ENCODE measurements at regions not wholly inside any gene's neighbourhood (a gene's known extent, or its start where the extent isn't known, plus 50 kb on each side); places are given as distances from the start of the nearest gene placed in this dataset.
A peak's percentile ranks its signal among the peaks of the same experiment; 100 is the strongest.

GRCh38 chr12:114945351-114945750 lies 261.4 kb upstream of the TBX3 start:
- Histone ChIP-seq H3K4me1 (ENCODE audit: control insufficient read depth in 4 of 4, insufficient read depth in 4 of 4, low read length in 3 of 4) (peaks cover 2 to 8% (median 7%) of the 10 kb centered on the region in 4 donors), H3K27me3 (ENCODE audit: control insufficient read depth in 4 of 4, insufficient read depth in 4 of 4, low read length in 3 of 4) (no peaks in the 10 kb centered on the region), H3K27ac (ENCODE audit: low read depth in 1 of 2, low read length in 2 of 2) (no peak overlapping the region), H3K9me3 (ENCODE audit: control insufficient read depth in 4 of 4, low read length in 3 of 4) (no peaks in the 10 kb centered on the region), H3K36me3 (ENCODE audit: control insufficient read depth in 4 of 4, insufficient read depth in 3 of 4, low read depth in 1 of 4, low read length in 3 of 4) (no peaks in the 10 kb centered on the region), H3K4me3 (ENCODE audit: low read depth in 1 of 3, low read length in 3 of 3) (no peak overlapping the region), H3K9ac (ENCODE audit: low read depth in 1 of 2, low read length in 2 of 2) (no peak overlapping the region)
- WGBS, result 93% methylated on average over 2 of the region's 2 CpGs
- DNase-seq (ENCODE audit: low spot score), result no peak
- TF ChIP-seq YY1 (IDR thresholded peaks at IDR 0.05) (no peak), ZBTB33 (IDR thresholded peaks at IDR 0.05) (no peak), GABPA (IDR thresholded peaks at IDR 0.05 in 1 of 2, conservative IDR thresholded peaks at IDR 0.05 in 1 of 2) (no peak), NR2F2 (IDR thresholded peaks at IDR 0.05) (no peak), JUND (IDR thresholded peaks at IDR 0.05) (no peak), MAX (IDR thresholded peaks at IDR 0.05) (no peak), FOXA1 (IDR thresholded peaks at IDR 0.05) (no peak), SP1 (IDR thresholded peaks at IDR 0.05) (no peak), RXRA (IDR thresholded peaks at IDR 0.05) (no peak), RAD21 (IDR thresholded peaks at IDR 0.05) (no peak), TAF1 (conservative IDR thresholded peaks at IDR 0.05) (no peak), HNF4A (conservative IDR thresholded peaks at IDR 0.05) (no peak), FOXA2 (IDR thresholded peaks at IDR 0.05) (no peak), REST (IDR thresholded peaks at IDR 0.05) (no peak), EGR1 (IDR thresholded peaks at IDR 0.05; ENCODE audit: low read depth in 2 of 2) (no peak)

- WGBS, result 38% methylated on average over 4 of the region's 4 CpGs
- no peak overlapping the region for H3K9ac ChIP-seq (ENCODE audit: low read depth in 1 of 2, low read length in 2 of 2)
- H3K27me3 ChIP-seq (ENCODE audit: control insufficient read depth in 4 of 4, insufficient read depth in 4 of 4, low read length in 3 of 4), result no peaks in the 10 kb centered on the region
- no peak for DNase-seq (ENCODE audit: low spot score)
- H3K4me1 ChIP-seq (ENCODE audit: control insufficient read depth in 4 of 4, insufficient read depth in 4 of 4, low read length in 3 of 4), result peaks cover 2 to 8% (median 7%) of the 10 kb centered on the region in 4 donors
- H3K36me3 ChIP-seq (ENCODE audit: control insufficient read depth in 4 of 4, insufficient read depth in 3 of 4, low read depth in 1 of 4, low read length in 3 of 4), result no peaks in the 10 kb centered on the region
- H3K27ac ChIP-seq (ENCODE audit: low read depth in 1 of 2, low read length in 2 of 2), result peak overlapping the region in 1 of 2 donors; percentile 33
- H3K4me3 ChIP-seq (ENCODE audit: low read depth in 1 of 3, low read length in 3 of 3), result no peak overlapping the region
- H3K9me3 ChIP-seq (ENCODE audit: control insufficient read depth in 4 of 4, low read length in 3 of 4), result no peaks in the 10 kb centered on the region
- peak; percentile 41 for TF ChIP-seq FOXA2 (IDR thresholded peaks at IDR 0.05)
- TF ChIP-seq ZBTB33 (IDR thresholded peaks at IDR 0.05), result peak; percentile 61
- no peak for TF ChIP-seq NR2F2 (IDR thresholded peaks at IDR 0.05)
- TF ChIP-seq HNF4G (IDR thresholded peaks at IDR 0.05), result peak; percentile 17
- TF ChIP-seq REST (IDR thresholded peaks at IDR 0.05), result peak; percentile 57
- TF ChIP-seq JUND (IDR thresholded peaks at IDR 0.05), result peak; percentile 38 to 65
- TF ChIP-seq ATF3 (IDR thresholded peaks at IDR 0.05), result no peak
- TF ChIP-seq RAD21 (IDR thresholded peaks at IDR 0.05), result peak; percentile 60 to 69
- peak; percentile 71 to 82 for TF ChIP-seq RXRA (IDR thresholded peaks at IDR 0.05)
- TF ChIP-seq YY1 (IDR thresholded peaks at IDR 0.05), result peak; percentile 66
- no peak for TF ChIP-seq TAF1 (conservative IDR thresholded peaks at IDR 0.05)
- TF ChIP-seq SP1 (IDR thresholded peaks at IDR 0.05), result peak; percentile 58
- peak; percentile 68 to 71 for TF ChIP-seq HNF4A (conservative IDR thresholded peaks at IDR 0.05)
- TF ChIP-seq EGR1 (IDR thresholded peaks at IDR 0.05; ENCODE audit: low read depth in 2 of 2), result peak in 1 of 2 donors; percentile 59
- TF ChIP-seq FOXA1 (IDR thresholded peaks at IDR 0.05), result peak; percentile 16
- no peak for TF ChIP-seq GABPA (IDR thresholded peaks at IDR 0.05 in 1 of 2, conservative IDR thresholded peaks at IDR 0.05 in 1 of 2)
Measured at GRCh38 chr12:114944736-114945135, 260.8 kb upstream of the TBX3 start.

Measured in liver (tissue), 7 donors.